Liver (tissue), 8 donors: ENCODE measurements at regions not wholly inside any gene's neighbourhood (a gene's known extent, or its start where the extent isn't known, plus 50 kb on each side); places are given as distances from the start of the nearest gene placed in this dataset.

Source experiments
- DNase-seq: peaks from one replicate; pipeline ENCODE4 v3.0.0-alpha.2; 2017; ENCODE audit warnings: low spot score
- H3K27ac ChIP-seq, 2 donors: one replicate each; pipeline ENCODE4 v1.7.0; 2013; ENCODE audit warnings: inconsistent platforms in 2 of 2, low read length in 2 of 2, control low read depth in 1 of 2, low read depth in 1 of 2, mild to moderate bottlenecking in 1 of 2
- H3K27me3 ChIP-seq, 4 donors: one replicate each; pipeline versions ENCODE4 v1.6.1 to v1.7.0; 2013; ENCODE audit warnings: low read length in 3 of 4, inconsistent platforms in 1 of 4, mild to moderate bottlenecking in 1 of 4, moderate library complexity in 1 of 4; ENCODE audit not compliant: control insufficient read depth in 4 of 4, insufficient read depth in 4 of 4
- H3K36me3 ChIP-seq, 4 donors: one replicate each; pipeline versions ENCODE4 v1.6.1 to v1.7.0; 2013; ENCODE audit warnings: low read length in 3 of 4, mild to moderate bottlenecking in 3 of 4, low read depth in 1 of 4, moderate library complexity in 1 of 4; ENCODE audit not compliant: control insufficient read depth in 4 of 4, insufficient read depth in 3 of 4
- H3K4me1 ChIP-seq, 4 donors: one replicate each; pipeline versions ENCODE4 v1.6.1 to v1.7.0; 2013; ENCODE audit warnings: low read length in 3 of 4, mild to moderate bottlenecking in 3 of 4, moderate library complexity in 1 of 4; ENCODE audit not compliant: control insufficient read depth in 4 of 4, insufficient read depth in 4 of 4
- H3K4me3 ChIP-seq, 3 donors: one replicate each; pipeline versions ENCODE4 v1.6.1 to v1.7.0; 2013; ENCODE audit warnings: low read length in 3 of 3, control low read depth in 1 of 3, low read depth in 1 of 3, mild to moderate bottlenecking in 1 of 3
- H3K9ac ChIP-seq, 2 donors: one replicate each; pipeline ENCODE4 v1.7.0; 2013; ENCODE audit warnings: low read length in 2 of 2, mild to moderate bottlenecking in 2 of 2, moderate library complexity in 2 of 2, control low read depth in 1 of 2, low read depth in 1 of 2
- H3K9me3 ChIP-seq, 4 donors: one replicate each; pipeline versions ENCODE4 v1.6.1 to v1.7.0; 2013; ENCODE audit warnings: low read length in 3 of 4; ENCODE audit not compliant: control insufficient read depth in 4 of 4
- EGR1 ChIP-seq, 2 donors: IDR thresholded peaks; 2 replicates each; pipeline ENCODE4 v1.6.1; 2016 to 2018; ENCODE audit warnings: antibody characterized with exemption in 2 of 2, low read depth in 2 of 2
- FOXA1 ChIP-seq: IDR thresholded peaks from 2 replicates; pipeline ENCODE4 v1.6.1; 2016; ENCODE audit warnings: antibody characterized with exemption
- FOXA2 ChIP-seq: IDR thresholded peaks from 2 replicates; pipeline ENCODE4 v1.6.1; 2016; ENCODE audit warnings: antibody characterized with exemption
- GABPA ChIP-seq, 2 donors: IDR thresholded peaks in 1 of 2; conservative IDR thresholded peaks in 1 of 2; 2 replicates each; pipeline ENCODE4 v1.6.1; 2016; ENCODE audit warnings: antibody characterized with exemption in 2 of 2, mild to moderate bottlenecking in 1 of 2, moderate library complexity in 1 of 2
- HNF4A ChIP-seq, 2 donors: conservative IDR thresholded peaks; 2 replicates each; pipeline ENCODE4 v1.6.1; 2016; ENCODE audit warnings: antibody characterized with exemption in 2 of 2, mild to moderate bottlenecking in 2 of 2
- HNF4G ChIP-seq: IDR thresholded peaks from 2 replicates; pipeline ENCODE4 v1.6.1; 2016; ENCODE audit warnings: antibody characterized with exemption
- JUND ChIP-seq, 2 donors: IDR thresholded peaks; 2 replicates each; pipeline ENCODE4 v1.6.1; 2016; ENCODE audit warnings: antibody characterized with exemption in 2 of 2
- NR2F2 ChIP-seq: IDR thresholded peaks from 2 replicates; pipeline ENCODE4 v1.6.1; 2016; ENCODE audit warnings: antibody characterized with exemption
- RAD21 ChIP-seq, 2 donors: IDR thresholded peaks; 2 replicates each; pipeline ENCODE4 v1.6.1; 2016; ENCODE audit warnings: antibody characterized with exemption in 2 of 2, mild to moderate bottlenecking in 2 of 2
- RXRA ChIP-seq, 2 donors: IDR thresholded peaks; 2 replicates each; pipeline ENCODE4 v1.6.1; 2017 to 2018; ENCODE audit warnings: antibody characterized with exemption in 2 of 2, mild to moderate bottlenecking in 1 of 2
- SP1 ChIP-seq: IDR thresholded peaks from 2 replicates; pipeline ENCODE4 v1.6.1; 2018; ENCODE audit warnings: antibody characterized with exemption, mild to moderate bottlenecking
- TAF1 ChIP-seq: conservative IDR thresholded peaks from 2 replicates; pipeline ENCODE4 v1.6.1; 2016; ENCODE audit warnings: antibody characterized with exemption, mild to moderate bottlenecking
- YY1 ChIP-seq: IDR thresholded peaks from 2 replicates; pipeline ENCODE4 v1.6.1; 2016; ENCODE audit warnings: antibody characterized with exemption, mild to moderate bottlenecking
- WGBS: extraction: QIAGEN DNeasy Blood & Tissue Kit; methylation state at CpG from one replicate; pipeline ENCODE4 v1.1.7; 2013; 5-methylcytosine and 5-hydroxymethylcytosine counted together
- TF ChIP-seq, protein P1 (sequence below): IDR thresholded peaks from 2 replicates; pipeline ENCODE4 v1.6.1; 2016; ENCODE audit warnings: antibody characterized with exemption
- TF ChIP-seq, protein P2 (sequence below): fragments of 150-350 bp; IDR thresholded peaks from 2 replicates; pipeline ENCODE4 v1.5.1; 2017; ENCODE audit warnings: improper control_type of control experiment, low read depth, low read length; ENCODE audit not compliant: missing input control
- TF ChIP-seq, protein P3 (sequence below): IDR thresholded peaks from 2 replicates; pipeline ENCODE4 v1.6.1; 2016; ENCODE audit warnings: antibody characterized with exemption, mild to moderate bottlenecking
- TF ChIP-seq, protein P4 (sequence below): IDR thresholded peaks from 2 replicates; pipeline ENCODE4 v1.6.1; 2016; ENCODE audit warnings: antibody characterized with exemption
- TF ChIP-seq, protein P5 (sequence below): IDR thresholded peaks from 2 replicates; pipeline ENCODE4 v1.6.1; 2016; ENCODE audit warnings: antibody characterized with exemption
- donor health status: healthy.
- donor health status: healthy.
- donor health status: healthy.
- donor health status: healthy.
- donor health status: healthy.

DNA sequence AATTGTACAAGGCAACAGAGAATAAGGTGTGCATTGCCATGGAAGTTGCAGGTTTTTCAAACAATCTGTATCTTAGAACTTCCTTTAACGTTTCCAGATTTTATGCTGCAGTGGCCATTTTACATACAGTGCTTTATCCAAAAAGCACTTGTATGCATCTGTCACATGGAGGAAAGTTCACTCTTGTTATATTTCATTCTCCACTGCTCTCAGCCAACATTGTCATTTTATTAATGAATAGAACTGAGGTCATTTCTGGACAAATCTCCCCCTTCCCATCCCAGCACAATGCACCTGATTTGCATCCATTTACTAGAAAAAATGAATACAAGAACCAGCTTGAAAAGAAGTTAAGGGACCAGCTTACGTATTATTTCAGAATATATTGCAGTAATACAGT lies 342.0 kb downstream of the USP25 start (continued):
- TF ChIP-seq EGR1 (IDR thresholded peaks at IDR 0.05; ENCODE audit: low read depth in 2 of 2) (no peak), FOXA1 (no peak)
- TF ChIP-seq, protein P1, sequence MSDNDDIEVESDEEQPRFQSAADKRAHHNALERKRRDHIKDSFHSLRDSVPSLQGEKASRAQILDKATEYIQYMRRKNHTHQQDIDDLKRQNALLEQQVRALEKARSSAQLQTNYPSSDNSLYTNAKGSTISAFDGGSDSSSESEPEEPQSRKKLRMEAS: no peak
- TF ChIP-seq, protein P2, sequence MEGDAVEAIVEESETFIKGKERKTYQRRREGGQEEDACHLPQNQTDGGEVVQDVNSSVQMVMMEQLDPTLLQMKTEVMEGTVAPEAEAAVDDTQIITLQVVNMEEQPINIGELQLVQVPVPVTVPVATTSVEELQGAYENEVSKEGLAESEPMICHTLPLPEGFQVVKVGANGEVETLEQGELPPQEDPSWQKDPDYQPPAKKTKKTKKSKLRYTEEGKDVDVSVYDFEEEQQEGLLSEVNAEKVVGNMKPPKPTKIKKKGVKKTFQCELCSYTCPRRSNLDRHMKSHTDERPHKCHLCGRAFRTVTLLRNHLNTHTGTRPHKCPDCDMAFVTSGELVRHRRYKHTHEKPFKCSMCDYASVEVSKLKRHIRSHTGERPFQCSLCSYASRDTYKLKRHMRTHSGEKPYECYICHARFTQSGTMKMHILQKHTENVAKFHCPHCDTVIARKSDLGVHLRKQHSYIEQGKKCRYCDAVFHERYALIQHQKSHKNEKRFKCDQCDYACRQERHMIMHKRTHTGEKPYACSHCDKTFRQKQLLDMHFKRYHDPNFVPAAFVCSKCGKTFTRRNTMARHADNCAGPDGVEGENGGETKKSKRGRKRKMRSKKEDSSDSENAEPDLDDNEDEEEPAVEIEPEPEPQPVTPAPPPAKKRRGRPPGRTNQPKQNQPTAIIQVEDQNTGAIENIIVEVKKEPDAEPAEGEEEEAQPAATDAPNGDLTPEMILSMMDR: no peak

DNA sequence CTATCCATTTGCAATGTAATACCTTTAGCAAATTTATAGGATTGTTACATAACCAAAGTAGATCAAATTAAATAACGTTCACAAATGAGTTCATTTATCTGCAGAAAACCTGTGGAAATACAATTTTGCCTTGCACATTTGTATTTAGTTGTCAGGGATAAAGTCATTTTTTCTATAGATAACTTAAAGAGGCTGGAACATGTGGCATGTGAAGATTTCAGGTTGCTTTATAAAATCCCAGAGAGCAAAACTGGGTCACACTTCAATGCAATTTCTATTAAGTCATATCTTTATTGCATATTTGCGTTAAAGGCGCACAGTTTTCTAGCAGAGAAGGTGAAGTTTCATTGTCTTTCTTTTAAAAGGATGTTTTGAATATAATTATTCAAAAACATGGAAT lies 342.4 kb downstream of the USP25 start:
- TF ChIP-seq JUND (IDR thresholded peaks at IDR 0.05) (no peak), RXRA (IDR thresholded peaks at IDR 0.05) (no peak), YY1 (no peak), NR2F2 (no peak), RAD21 (IDR thresholded peaks at IDR 0.05) (no peak), HNF4G (no peak), HNF4A (conservative IDR thresholded peaks at IDR 0.05) (no peak), TAF1 (no peak), FOXA1 (no peak), FOXA2 (no peak), EGR1 (IDR thresholded peaks at IDR 0.05; ENCODE audit: low read depth in 2 of 2) (no peak), GABPA (IDR thresholded peaks at IDR 0.05 in 1 of 2, conservative IDR thresholded peaks at IDR 0.05 in 1 of 2) (no peak), SP1 (no peak)
- TF ChIP-seq, protein P3, sequence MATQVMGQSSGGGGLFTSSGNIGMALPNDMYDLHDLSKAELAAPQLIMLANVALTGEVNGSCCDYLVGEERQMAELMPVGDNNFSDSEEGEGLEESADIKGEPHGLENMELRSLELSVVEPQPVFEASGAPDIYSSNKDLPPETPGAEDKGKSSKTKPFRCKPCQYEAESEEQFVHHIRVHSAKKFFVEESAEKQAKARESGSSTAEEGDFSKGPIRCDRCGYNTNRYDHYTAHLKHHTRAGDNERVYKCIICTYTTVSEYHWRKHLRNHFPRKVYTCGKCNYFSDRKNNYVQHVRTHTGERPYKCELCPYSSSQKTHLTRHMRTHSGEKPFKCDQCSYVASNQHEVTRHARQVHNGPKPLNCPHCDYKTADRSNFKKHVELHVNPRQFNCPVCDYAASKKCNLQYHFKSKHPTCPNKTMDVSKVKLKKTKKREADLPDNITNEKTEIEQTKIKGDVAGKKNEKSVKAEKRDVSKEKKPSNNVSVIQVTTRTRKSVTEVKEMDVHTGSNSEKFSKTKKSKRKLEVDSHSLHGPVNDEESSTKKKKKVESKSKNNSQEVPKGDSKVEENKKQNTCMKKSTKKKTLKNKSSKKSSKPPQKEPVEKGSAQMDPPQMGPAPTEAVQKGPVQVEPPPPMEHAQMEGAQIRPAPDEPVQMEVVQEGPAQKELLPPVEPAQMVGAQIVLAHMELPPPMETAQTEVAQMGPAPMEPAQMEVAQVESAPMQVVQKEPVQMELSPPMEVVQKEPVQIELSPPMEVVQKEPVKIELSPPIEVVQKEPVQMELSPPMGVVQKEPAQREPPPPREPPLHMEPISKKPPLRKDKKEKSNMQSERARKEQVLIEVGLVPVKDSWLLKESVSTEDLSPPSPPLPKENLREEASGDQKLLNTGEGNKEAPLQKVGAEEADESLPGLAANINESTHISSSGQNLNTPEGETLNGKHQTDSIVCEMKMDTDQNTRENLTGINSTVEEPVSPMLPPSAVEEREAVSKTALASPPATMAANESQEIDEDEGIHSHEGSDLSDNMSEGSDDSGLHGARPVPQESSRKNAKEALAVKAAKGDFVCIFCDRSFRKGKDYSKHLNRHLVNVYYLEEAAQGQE: no peak
- TF ChIP-seq, protein P4, sequence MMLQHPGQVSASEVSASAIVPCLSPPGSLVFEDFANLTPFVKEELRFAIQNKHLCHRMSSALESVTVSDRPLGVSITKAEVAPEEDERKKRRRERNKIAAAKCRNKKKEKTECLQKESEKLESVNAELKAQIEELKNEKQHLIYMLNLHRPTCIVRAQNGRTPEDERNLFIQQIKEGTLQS: no peak
- TF ChIP-seq, protein P2: no peak
- TF ChIP-seq, protein P5, sequence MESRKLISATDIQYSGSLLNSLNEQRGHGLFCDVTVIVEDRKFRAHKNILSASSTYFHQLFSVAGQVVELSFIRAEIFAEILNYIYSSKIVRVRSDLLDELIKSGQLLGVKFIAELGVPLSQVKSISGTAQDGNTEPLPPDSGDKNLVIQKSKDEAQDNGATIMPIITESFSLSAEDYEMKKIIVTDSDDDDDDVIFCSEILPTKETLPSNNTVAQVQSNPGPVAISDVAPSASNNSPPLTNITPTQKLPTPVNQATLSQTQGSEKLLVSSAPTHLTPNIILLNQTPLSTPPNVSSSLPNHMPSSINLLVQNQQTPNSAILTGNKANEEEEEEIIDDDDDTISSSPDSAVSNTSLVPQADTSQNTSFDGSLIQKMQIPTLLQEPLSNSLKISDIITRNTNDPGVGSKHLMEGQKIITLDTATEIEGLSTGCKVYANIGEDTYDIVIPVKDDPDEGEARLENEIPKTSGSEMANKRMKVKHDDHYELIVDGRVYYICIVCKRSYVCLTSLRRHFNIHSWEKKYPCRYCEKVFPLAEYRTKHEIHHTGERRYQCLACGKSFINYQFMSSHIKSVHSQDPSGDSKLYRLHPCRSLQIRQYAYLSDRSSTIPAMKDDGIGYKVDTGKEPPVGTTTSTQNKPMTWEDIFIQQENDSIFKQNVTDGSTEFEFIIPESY: no peak
- TF ChIP-seq, protein P1: no peak
- Histone ChIP-seq H3K27me3 (no peaks in the 10 kb centered on the region), H3K9ac (no peak overlapping the region), H3K4me1 (no peaks in the 10 kb centered on the region), H3K36me3 (no peaks in the 10 kb centered on the region), H3K9me3 (no peaks in the 10 kb centered on the region), H3K27ac (no peak overlapping the region), H3K4me3 (no peak overlapping the region)
- DNase-seq: no peak
- WGBS: 95% methylated on average over 3 of the region's 3 CpGs
